GM19324 (cell line): ENCODE measurements at regions not wholly inside any gene's neighbourhood (a gene's known extent, or its start where the extent isn't known, plus 50 kb on each side); places are given as distances from the start of the nearest gene placed in this dataset.
"Not testable (repeated sequence)": the region's sequence is repeated elsewhere in the genome, so short reads cannot be mapped to it uniquely, and the experiment has no call there.

Experiments
- ATAC-seq: cut with Tn5 transposase; IDR thresholded peaks from one replicate; pipeline ENCODE4 v1.9.1; 2021; ENCODE audit warnings: mild to moderate bottlenecking, moderate library complexity; ENCODE audit not compliant: unreplicated experiment, low FRiP score

- no peak for ATAC-seq
These were observed 84.6 kb upstream of the DST start for GRCh38 chr6:56727097-56727850.

- no peak for ATAC-seq
These were observed 82.6 kb upstream of the DST start for GRCh38 chr6:56725254-56725653.

GRCh38 chr6:56724455-56724854 lies 81.8 kb upstream of the DST start:
- ATAC-seq = no peak

GRCh38 chr6:56720882-56721281 lies 78.2 kb upstream of the DST start:
- ATAC-seq = no peak

GRCh38 chr6:56720202-56720601 lies 77.5 kb upstream of the DST start:
- not testable (repeated sequence) for ATAC-seq

GRCh38 chr6:56719315-56720058 lies 76.8 kb upstream of the DST start:
- not testable (repeated sequence) for ATAC-seq

- ATAC-seq = no peak
These were observed 75.5 kb upstream of the DST start for GRCh38 chr6:56718236-56718635.

- ATAC-seq = no peak
These were observed 73.5 kb upstream of the DST start for GRCh38 chr6:56716229-56716628.

- no peak for ATAC-seq
These were observed 73.1 kb upstream of the DST start for GRCh38 chr6:56715741-56716140.

- no peak for ATAC-seq
These were observed 72.3 kb upstream of the DST start for GRCh38 chr6:56714982-56715456.

GRCh38 chr6:56714273-56714672 lies 71.6 kb upstream of the DST start:
- ATAC-seq = no peak

- no peak for ATAC-seq
These were observed 70.6 kb upstream of the DST start for GRCh38 chr6:56713254-56713672.

- ATAC-seq = no peak
These were observed 68.3 kb upstream of the DST start for GRCh38 chr6:56710967-56711366.

- no peak for ATAC-seq
These were observed 67.0 kb upstream of the DST start for GRCh38 chr6:56709650-56710049.

GRCh38 chr6:56708810-56709597 lies 66.3 kb upstream of the DST start:
- ATAC-seq = no peak

- no peak for ATAC-seq
These were observed 64.5 kb upstream of the DST start for GRCh38 chr6:56706981-56707726.

- ATAC-seq = no peak
These were observed 56.5 kb upstream of the DST start for GRCh38 chr6:56699066-56699654.

GRCh38 chr6:56695702-56696101 lies 53.0 kb upstream of the DST start:
- ATAC-seq = no peak

GRCh38 chr6:56694002-56694401 lies 51.3 kb upstream of the DST start:
- no peak for ATAC-seq

GRCh38 chr6:56693246-56693607 lies 50.5 kb upstream of the DST start:
- ATAC-seq = no peak
